GM23248 (cell line): ENCODE measurements at regions not wholly inside any gene's neighbourhood (a gene's known extent, or its start where the extent isn't known, plus 50 kb on each side); places are given as distances from the start of the nearest gene placed in this dataset.

ENCODE experiments used
- DNase-seq: peaks from one replicate; pipeline ENCODE4 v3.0.0-alpha.2; 2015
- H2AFZ ChIP-seq: fragments of 200-600 bp; sonication (generic); 2 replicates; pipeline ENCODE4 v1.6.1; 2016; ENCODE audit warnings: antibody characterized with exemption
- H3F3A ChIP-seq: fragments of 200-600 bp; sonication (generic); 2 replicates; pipeline ENCODE4 v1.6.1; 2016; ENCODE audit warnings: mild to moderate bottlenecking, antibody characterized with exemption, mixed run types; ENCODE audit not compliant: insufficient read depth
- H3K27ac ChIP-seq: fragments of 200-600 bp; sonication (generic); 2 replicates; pipeline ENCODE4 v1.5.1; 2016; ENCODE audit warnings: mild to moderate bottlenecking
- H3K27me3 ChIP-seq: fragments of 200-600 bp; sonication (generic); replicated peaks from 2 replicates; pipeline ENCODE4 v1.6.1; 2016; ENCODE audit warnings: mild to moderate bottlenecking; ENCODE audit not compliant: insufficient read depth
- H3K36me3 ChIP-seq: fragments of 200-600 bp; sonication (generic); 2 replicates; pipeline ENCODE4 v1.6.1; 2016; ENCODE audit warnings: low read depth, mild to moderate bottlenecking
- H3K4me1 ChIP-seq: fragments of 200-600 bp; sonication (generic); 2 replicates; pipeline ENCODE4 v1.6.1; 2016; ENCODE audit warnings: mild to moderate bottlenecking; ENCODE audit not compliant: insufficient read depth
- H3K4me2 ChIP-seq: fragments of 200-600 bp; sonication (generic); one replicate; pipeline ENCODE4 v1.6.1; 2016; ENCODE audit warnings: mild to moderate bottlenecking; ENCODE audit not compliant: unreplicated experiment
- H3K4me3 ChIP-seq: fragments of 200-600 bp; sonication (generic); 2 replicates; pipeline ENCODE4 v1.5.1; 2016; ENCODE audit warnings: mild to moderate bottlenecking
- H3K79me2 ChIP-seq: fragments of 200-600 bp; sonication (generic); 2 replicates; pipeline ENCODE4 v1.6.1; 2016; ENCODE audit warnings: mild to moderate bottlenecking; ENCODE audit not compliant: insufficient read depth
- H3K9ac ChIP-seq: fragments of 200-600 bp; sonication (generic); 2 replicates; pipeline ENCODE4 v1.6.1; 2016; ENCODE audit warnings: mild to moderate bottlenecking
- H3K9me2 ChIP-seq: fragments of 200-600 bp; sonication (generic); 2 replicates; pipeline ENCODE4 v1.6.1; 2016; ENCODE audit warnings: mixed run types, mild to moderate bottlenecking, moderate library complexity; ENCODE audit not compliant: insufficient read depth
- H3K9me3 ChIP-seq: fragments of 200-600 bp; sonication (generic); one replicate; pipeline ENCODE4 v1.6.1; 2017; ENCODE audit warnings: low read depth
- H4K20me1 ChIP-seq: fragments of 200-600 bp; sonication (generic); 2 replicates; pipeline ENCODE4 v1.6.0; 2016; ENCODE audit not compliant: insufficient read depth
- EZH2 ChIP-seq: fragments of 200-600 bp; sonication (generic); IDR thresholded peaks from 2 replicates; pipeline ENCODE4 v1.6.1; 2018; ENCODE audit warnings: antibody characterized with exemption, mild to moderate bottlenecking; ENCODE audit not compliant: insufficient read depth, poor library complexity, severe bottlenecking
- EZH2phosphoT487 ChIP-seq: fragments of 200-600 bp; sonication (generic); IDR thresholded peaks from 2 replicates; pipeline ENCODE4 v1.6.1; 2018; ENCODE audit warnings: antibody characterized with exemption, moderate library complexity, mild to moderate bottlenecking, low read depth; ENCODE audit not compliant: insufficient read depth
- WGBS, 2 experiments: methylation state at CpG; one replicate each; pipeline ENCODE4 v1.1.6; 2015 to 2017; ENCODE audit warnings: low lambda C conversion rate in 2 of 2, low coverage in 1 of 2; ENCODE audit errors: missing lambda C conversion rate in 2 of 2; 5-methylcytosine and 5-hydroxymethylcytosine counted together
- in situ Hi-C: fragments of 300-500 bp; cut with MboI; formaldehyde crosslinking; loops from 2 replicates; pipeline ENCODE4 v1.15.0; 2020

- H3K4me2 ChIP-seq, result peak overlapping the region; percentile 11
- no peak overlapping the region for H3K27ac ChIP-seq
- H3F3A ChIP-seq, result no peaks in the 10 kb centered on the region
- no peak overlapping the region for H3K4me3 ChIP-seq
- H3K36me3 ChIP-seq, result no peaks in the 10 kb centered on the region
- peaks cover 9% of the 10 kb centered on the region for H3K4me1 ChIP-seq
- TF ChIP-seq EZH2 (no peak), EZH2phosphoT487 (no peak)
- in situ Hi-C loops, result no loop called here
- H3K27me3 ChIP-seq, result no peaks in the 10 kb centered on the region
- no peaks in the 10 kb centered on the region for H4K20me1 ChIP-seq
- no peak overlapping the region for H3K9ac ChIP-seq
- no peaks in the 10 kb centered on the region for H3K9me3 ChIP-seq
- peak; percentile 79 for DNase-seq
- H2AFZ ChIP-seq, result no peak overlapping the region
- WGBS, 2 experiments, result 49 to 51% methylated on average over 6 of the region's 6 CpGs
- H3K9me2 ChIP-seq, result no peaks in the 10 kb centered on the region; the same call in 1 of the 2 replicates
- no peaks in the 10 kb centered on the region for H3K79me2 ChIP-seq
Observed at GRCh38 chr10:117647306-117647705, 104.8 kb downstream of the EMX2 start.

- Histone ChIP-seq H3K9ac (no peak overlapping the region), H3K79me2 (no peaks in the 10 kb centered on the region), H3K27ac (no peak overlapping the region), H2AFZ (no peak overlapping the region), H3K4me2 (no peak overlapping the region), H3F3A (peaks cover 7% of the 10 kb centered on the region), H3K36me3 (no peaks in the 10 kb centered on the region), H3K27me3 (no peaks in the 10 kb centered on the region), H3K4me3 (no peak overlapping the region), H3K4me1 (peaks cover 19% of the 10 kb centered on the region), H4K20me1 (no peaks in the 10 kb centered on the region), H3K9me3 (no peaks in the 10 kb centered on the region), H3K9me2 (no peaks in the 10 kb centered on the region)
- no peak for DNase-seq
- in situ Hi-C loops, result no loop called here
- WGBS, 2 experiments, result 96 to 98% methylated on average over 5 of the region's 5 CpGs
- TF ChIP-seq EZH2, result no peak
- TF ChIP-seq EZH2phosphoT487, result no peak
Observed at GRCh38 chr10:117651121-117651520, 108.6 kb downstream of the EMX2 start.

DNA sequence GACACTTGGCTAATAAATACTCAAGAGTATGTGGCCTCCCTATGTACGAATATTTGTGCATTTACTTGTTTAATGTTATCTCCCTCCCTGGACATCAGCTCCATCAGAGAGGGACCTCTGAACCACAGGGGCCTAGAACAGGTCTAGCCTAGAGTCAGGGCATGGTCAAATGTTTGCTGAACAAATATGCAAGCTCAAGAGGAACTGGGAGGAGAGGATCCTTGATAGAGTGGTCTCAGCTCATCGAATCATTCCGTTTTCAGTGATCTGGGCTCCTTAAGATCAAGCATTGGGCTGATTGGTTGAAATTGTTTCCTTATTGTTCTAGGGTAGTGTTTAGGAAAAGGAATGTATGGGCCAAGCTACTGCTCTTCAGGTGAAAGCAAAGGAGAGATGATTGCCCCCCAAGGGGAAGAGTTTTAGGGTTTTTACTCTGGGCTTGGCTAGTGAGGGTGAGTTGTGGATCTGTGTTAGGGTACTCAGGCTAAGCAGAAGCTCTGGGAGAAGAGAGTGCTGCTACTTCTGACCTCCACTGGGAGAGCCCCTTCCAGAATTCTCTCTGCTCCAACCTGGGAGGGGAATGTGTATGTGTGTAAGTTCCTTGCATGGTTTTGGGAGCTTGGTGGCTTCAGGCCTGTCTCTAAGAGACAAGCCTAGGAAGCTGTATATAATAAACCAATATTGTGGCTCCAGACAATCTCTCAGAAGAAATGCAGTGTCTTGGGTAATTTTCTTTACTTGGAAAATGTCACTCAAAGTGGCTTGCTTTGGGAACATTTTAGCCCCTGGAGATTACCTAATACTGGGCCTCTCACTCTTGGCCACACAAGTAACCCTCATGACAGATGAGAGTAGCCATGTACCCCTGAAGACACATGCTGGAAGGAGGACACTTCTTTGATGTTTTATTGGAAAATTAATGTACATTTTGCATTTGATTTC is 110.0 kb downstream of the EMX2 start:
- Histone ChIP-seq H3K9me2 (no peaks in the 10 kb centered on the region), H3K4me2 (peak overlapping the region; percentile 46), H3F3A (peaks cover 7% of the 10 kb centered on the region), H3K4me1 (peaks cover 13% of the 10 kb centered on the region), H2AFZ (no peak overlapping the region), H3K79me2 (no peaks in the 10 kb centered on the region), H4K20me1 (no peaks in the 10 kb centered on the region), H3K9ac (peak overlapping the region; percentile 37), H3K27me3 (no peaks in the 10 kb centered on the region), H3K4me3 (no peak overlapping the region), H3K27ac (peak overlapping the region; percentile 57), H3K9me3 (no peaks in the 10 kb centered on the region), H3K36me3 (no peaks in the 10 kb centered on the region)
- in situ Hi-C loops, result no loop called here
- TF ChIP-seq EZH2phosphoT487 (no peak), EZH2 (no peak)
- DNase-seq, result no peak
- 89 to 95% methylated on average over 3 of the region's 3 CpGs for WGBS, 2 experiments

- Histone ChIP-seq H2AFZ (no peak overlapping the region), H3K27ac (peak overlapping the region; percentile 57), H3K4me2 (peak overlapping the region; percentile 46), H3K4me1 (peaks cover 11% of the 10 kb centered on the region), H3K9me3 (no peaks in the 10 kb centered on the region), H3F3A (peaks cover 7% of the 10 kb centered on the region), H3K9ac (peak overlapping the region; percentile 37; the same call in 1 of the 2 replicates), H3K79me2 (no peaks in the 10 kb centered on the region), H3K9me2 (no peaks in the 10 kb centered on the region), H3K27me3 (no peaks in the 10 kb centered on the region), H4K20me1 (no peaks in the 10 kb centered on the region), H3K4me3 (no peak overlapping the region), H3K36me3 (no peaks in the 10 kb centered on the region)
- peak; percentile 96 for DNase-seq
- TF ChIP-seq EZH2 (no peak), EZH2phosphoT487 (no peak)
- in situ Hi-C loops, result no loop called here
Observed at GRCh38 chr10:117653170-117653515, 110.6 kb downstream of the EMX2 start.
